Choroid plexus epithelial cell (primary cell): ENCODE measurements at regions not wholly inside any gene's neighbourhood (a gene's known extent, or its start where the extent isn't known, plus 50 kb on each side); places are given as distances from the start of the nearest gene placed in this dataset.

Experiments used
- DNase-seq: peaks from one replicate; pipeline ENCODE4 v3.0.0-alpha.2; 2010; ENCODE audit warnings: low read depth
- H3K4me3 ChIP-seq: 2 replicates; pipeline ENCODE4 v1.5.1; 2011; ENCODE audit warnings: low read depth, mild to moderate bottlenecking, control low read depth, low read length, moderate library complexity
- CTCF ChIP-seq: conservative IDR thresholded peaks from 2 replicates; pipeline ENCODE4 v1.5.1; 2011; ENCODE audit warnings: low read depth, mild to moderate bottlenecking, control low read depth, inconsistent platforms, low read length, moderate library complexity

DNA sequence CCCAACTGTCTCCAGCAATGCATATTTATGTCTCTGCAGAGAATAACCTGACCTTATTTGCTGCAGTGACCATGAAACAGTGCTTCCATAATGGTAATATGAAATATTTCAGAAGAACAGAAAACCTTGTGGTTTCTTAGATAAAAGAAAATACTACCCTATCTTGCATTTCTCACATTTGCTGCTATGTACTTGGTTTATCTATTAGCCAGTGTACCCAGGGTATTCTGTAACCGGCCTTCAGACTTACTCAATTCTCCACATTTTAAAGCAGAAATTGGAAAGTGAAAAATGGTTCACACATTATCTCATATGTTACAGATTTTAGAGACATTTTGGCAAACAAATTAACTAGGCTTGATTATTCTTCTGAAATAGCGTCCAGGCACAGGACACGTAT lies 57.9 kb upstream of the CCDC91 start:
- H3K4me3 ChIP-seq: no peak overlapping the region
- no peak for TF ChIP-seq CTCF
- peak; percentile 32 for DNase-seq

- DNase-seq: no peak
- TF ChIP-seq CTCF: no peak
- H3K4me3 ChIP-seq: no peak overlapping the region
Measured at GRCh38 chr12:28135801-28136439, 54.3 kb upstream of the CCDC91 start.

DNA sequence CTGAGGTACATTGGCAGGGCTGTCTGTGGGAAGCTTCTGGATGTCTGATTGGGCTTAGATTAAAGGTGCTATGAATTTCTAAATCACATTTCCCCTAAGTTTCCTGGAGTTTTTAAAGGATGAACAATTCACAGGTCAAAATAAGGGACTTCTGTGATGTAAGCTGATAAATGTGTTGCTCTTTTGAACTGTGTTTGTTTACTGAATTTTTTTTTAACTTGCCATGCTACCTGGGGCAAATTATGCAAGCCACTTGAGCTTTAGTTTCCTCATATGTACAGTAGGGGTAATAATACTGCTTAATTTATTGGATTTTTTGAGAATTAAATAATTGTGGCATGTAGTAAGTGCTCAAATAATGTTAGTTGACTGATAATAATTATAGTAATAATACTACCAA lies 52.8 kb upstream of the CCDC91 start:
- no peak overlapping the region for H3K4me3 ChIP-seq
- no peak for TF ChIP-seq CTCF
- no peak for DNase-seq

- DNase-seq: no peak
- H3K4me3 ChIP-seq: no peak overlapping the region
- no peak for TF ChIP-seq CTCF
Measured at GRCh38 chr12:28140404-28140803, 49.9 kb upstream of the CCDC91 start.
